ENCODE measurements at regions not wholly inside any gene's neighbourhood (a gene's known extent, or its start where the extent isn't known, plus 50 kb on each side); places are given as distances from the start of the nearest gene placed in this dataset.
A peak's percentile ranks its signal among the peaks of the same experiment; 100 is the strongest.

- peak; percentile 10 for TF ChIP-seq CTCF (IDR thresholded peaks at IDR 0.05; ENCODE audit: control insufficient read depth, insufficient read depth, low read depth, low read length, missing control alignments)
- H3K4me3 ChIP-seq (ENCODE audit: control insufficient read depth, low read depth, low read length), result no peak overlapping the region
- DNase-seq (ENCODE audit: low read depth), result no peak
Observed at GRCh38 chr5:13218518-13218917, 726.0 kb downstream of the DNAH5 start.

GRCh38 chr5:13217636-13218035 is 726.9 kb downstream of the DNAH5 start:
- no peak for TF ChIP-seq CTCF (IDR thresholded peaks at IDR 0.05; ENCODE audit: control insufficient read depth, insufficient read depth, low read depth, low read length, missing control alignments)
- H3K4me3 ChIP-seq (ENCODE audit: control insufficient read depth, low read depth, low read length), result no peak overlapping the region
- no peak for DNase-seq (ENCODE audit: low read depth)

GRCh38 chr5:13215806-13216205 is 728.7 kb downstream of the DNAH5 start:
- TF ChIP-seq CTCF (IDR thresholded peaks at IDR 0.05; ENCODE audit: control insufficient read depth, insufficient read depth, low read depth, low read length, missing control alignments), result no peak

GRCh38 chr5:13215370-13215769 is 729.1 kb downstream of the DNAH5 start:
- H3K4me3 ChIP-seq (ENCODE audit: control insufficient read depth, low read depth, low read length), result no peak overlapping the region
- TF ChIP-seq CTCF (IDR thresholded peaks at IDR 0.05; ENCODE audit: control insufficient read depth, insufficient read depth, low read depth, low read length, missing control alignments), result no peak
- DNase-seq (ENCODE audit: low read depth), result no peak

More at GRCh38 chr5:13215806-13216205, 728.7 kb downstream of the DNAH5 start:
- DNase-seq (ENCODE audit: low read depth), result no peak
- no peak overlapping the region for H3K4me3 ChIP-seq (ENCODE audit: control insufficient read depth, low read depth, low read length)

GRCh38 chr5:13214182-13214581 is 730.3 kb downstream of the DNAH5 start:
- no peak for DNase-seq (ENCODE audit: low read depth)

GRCh38 chr5:13212886-13213285 is 731.6 kb downstream of the DNAH5 start:
- DNase-seq (ENCODE audit: low read depth), result no peak
- H3K4me3 ChIP-seq (ENCODE audit: control insufficient read depth, low read depth, low read length), result no peak overlapping the region
- no peak for TF ChIP-seq CTCF (IDR thresholded peaks at IDR 0.05; ENCODE audit: control insufficient read depth, insufficient read depth, low read depth, low read length, missing control alignments)

More at GRCh38 chr5:13214182-13214581, 730.3 kb downstream of the DNAH5 start:
- no peak for TF ChIP-seq CTCF (IDR thresholded peaks at IDR 0.05; ENCODE audit: control insufficient read depth, insufficient read depth, low read depth, low read length, missing control alignments)
- H3K4me3 ChIP-seq (ENCODE audit: control insufficient read depth, low read depth, low read length), result no peak overlapping the region

- no peak for TF ChIP-seq CTCF (IDR thresholded peaks at IDR 0.05; ENCODE audit: control insufficient read depth, insufficient read depth, low read depth, low read length, missing control alignments)
- DNase-seq (ENCODE audit: low read depth), result no peak
- no peak overlapping the region for H3K4me3 ChIP-seq (ENCODE audit: control insufficient read depth, low read depth, low read length)
Observed at GRCh38 chr5:13211064-13211463, 733.4 kb downstream of the DNAH5 start.

Data from AG09309 (cell line).